ENCODE measurements at regions not wholly inside any gene's neighbourhood (a gene's known extent, or its start where the extent isn't known, plus 50 kb on each side); places are given as distances from the start of the nearest gene placed in this dataset.

- TF ChIP-seq, protein P1, sequence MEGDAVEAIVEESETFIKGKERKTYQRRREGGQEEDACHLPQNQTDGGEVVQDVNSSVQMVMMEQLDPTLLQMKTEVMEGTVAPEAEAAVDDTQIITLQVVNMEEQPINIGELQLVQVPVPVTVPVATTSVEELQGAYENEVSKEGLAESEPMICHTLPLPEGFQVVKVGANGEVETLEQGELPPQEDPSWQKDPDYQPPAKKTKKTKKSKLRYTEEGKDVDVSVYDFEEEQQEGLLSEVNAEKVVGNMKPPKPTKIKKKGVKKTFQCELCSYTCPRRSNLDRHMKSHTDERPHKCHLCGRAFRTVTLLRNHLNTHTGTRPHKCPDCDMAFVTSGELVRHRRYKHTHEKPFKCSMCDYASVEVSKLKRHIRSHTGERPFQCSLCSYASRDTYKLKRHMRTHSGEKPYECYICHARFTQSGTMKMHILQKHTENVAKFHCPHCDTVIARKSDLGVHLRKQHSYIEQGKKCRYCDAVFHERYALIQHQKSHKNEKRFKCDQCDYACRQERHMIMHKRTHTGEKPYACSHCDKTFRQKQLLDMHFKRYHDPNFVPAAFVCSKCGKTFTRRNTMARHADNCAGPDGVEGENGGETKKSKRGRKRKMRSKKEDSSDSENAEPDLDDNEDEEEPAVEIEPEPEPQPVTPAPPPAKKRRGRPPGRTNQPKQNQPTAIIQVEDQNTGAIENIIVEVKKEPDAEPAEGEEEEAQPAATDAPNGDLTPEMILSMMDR (conservative IDR thresholded peaks at IDR 0.05) = no peak
- DNase-seq (ENCODE audit: low read depth, low spot score) = no peak
- no peak overlapping the region for H3K27ac Mint-ChIP-seq (ENCODE audit: unreplicated experiment)
Observed at GRCh38 chr5:63655043-63655442, 307.2 kb downstream of the HTR1A start.

GRCh38 chr5:63650581-63650980 lies 311.7 kb downstream of the HTR1A start:
- H3K36me3 Mint-ChIP-seq (ENCODE audit: low read depth) = no peaks in the 10 kb centered on the region
- TF ChIP-seq, protein P1 (conservative IDR thresholded peaks at IDR 0.05) = no peak
- no peak for DNase-seq (ENCODE audit: low read depth, low spot score)
- no peak overlapping the region for H3K27ac Mint-ChIP-seq (ENCODE audit: unreplicated experiment)
- H3K4me3 Mint-ChIP-seq = no peak overlapping the region
- peaks cover 2% of the 10 kb centered on the region for H3K9me3 Mint-ChIP-seq
- no peaks in the 10 kb centered on the region for H3K27me3 Mint-ChIP-seq (ENCODE audit: low read depth)
- no peaks in the 10 kb centered on the region for H3K4me1 Mint-ChIP-seq

More at GRCh38 chr5:63655043-63655442, 307.2 kb downstream of the HTR1A start:
- Mint-ChIP-seq H3K9me3 (no peaks in the 10 kb centered on the region), H3K4me1 (no peaks in the 10 kb centered on the region), H3K36me3 (ENCODE audit: low read depth) (no peaks in the 10 kb centered on the region), H3K4me3 (no peak overlapping the region), H3K27me3 (ENCODE audit: low read depth) (no peaks in the 10 kb centered on the region)

- DNase-seq (ENCODE audit: low read depth, low spot score) = no peak
- Mint-ChIP-seq H3K27me3 (ENCODE audit: low read depth) (peaks cover 1% of the 10 kb centered on the region), H3K9me3 (peaks cover 2% of the 10 kb centered on the region), H3K4me3 (no peak overlapping the region), H3K4me1 (no peaks in the 10 kb centered on the region), H3K36me3 (ENCODE audit: low read depth) (no peaks in the 10 kb centered on the region), H3K27ac (ENCODE audit: unreplicated experiment) (no peak overlapping the region)
- TF ChIP-seq, protein P1 (conservative IDR thresholded peaks at IDR 0.05) = no peak
Observed at GRCh38 chr5:63648376-63648775, 313.9 kb downstream of the HTR1A start.

- TF ChIP-seq, protein P1 (conservative IDR thresholded peaks at IDR 0.05) = no peak
- no peak overlapping the region for H3K4me3 Mint-ChIP-seq
- no peak for DNase-seq (ENCODE audit: low read depth, low spot score)
- H3K27ac Mint-ChIP-seq (ENCODE audit: unreplicated experiment) = no peak overlapping the region
- peaks cover 2% of the 10 kb centered on the region for H3K27me3 Mint-ChIP-seq (ENCODE audit: low read depth)
- H3K9me3 Mint-ChIP-seq = no peaks in the 10 kb centered on the region
- H3K36me3 Mint-ChIP-seq (ENCODE audit: low read depth) = no peaks in the 10 kb centered on the region
- no peaks in the 10 kb centered on the region for H3K4me1 Mint-ChIP-seq
Observed at GRCh38 chr5:63629951-63630630, 332.2 kb downstream of the HTR1A start.

DNA sequence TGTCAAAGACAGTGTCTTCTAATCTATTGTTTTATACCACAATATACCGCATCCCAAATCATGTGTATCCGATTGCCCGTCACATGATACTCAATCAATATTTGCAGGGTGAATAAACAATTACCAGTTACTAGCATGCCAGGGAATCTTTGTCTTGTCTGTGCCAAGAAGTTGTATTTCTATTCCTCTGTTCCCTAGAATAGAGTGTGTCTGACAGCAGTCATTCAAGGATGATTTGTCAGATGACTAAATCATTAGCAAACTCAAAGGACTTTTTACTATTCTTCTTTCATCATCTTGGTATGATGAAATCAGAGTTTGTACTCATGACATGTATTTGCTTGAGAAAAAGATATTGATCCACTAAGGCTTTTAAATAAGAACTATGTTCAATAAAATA lies 348.8 kb downstream of the HTR1A start:
- Mint-ChIP-seq H3K4me3 (no peak overlapping the region), H3K9me3 (no peaks in the 10 kb centered on the region), H3K27ac (ENCODE audit: unreplicated experiment) (no peak overlapping the region), H3K4me1 (no peaks in the 10 kb centered on the region), H3K27me3 (ENCODE audit: low read depth) (no peaks in the 10 kb centered on the region), H3K36me3 (ENCODE audit: low read depth) (no peaks in the 10 kb centered on the region)
- DNase-seq (ENCODE audit: low read depth, low spot score) = no peak
- TF ChIP-seq, protein P1 (conservative IDR thresholded peaks at IDR 0.05) = no peak
